Fibroblast of pulmonary artery (primary cell): ENCODE measurements at regions not wholly inside any gene's neighbourhood (a gene's known extent, or its start where the extent isn't known, plus 50 kb on each side); places are given as distances from the start of the nearest gene placed in this dataset.

ENCODE experiments used
- DNase-seq: peaks from one replicate; pipeline ENCODE4 v3.0.0-alpha.2; 2010; ENCODE audit warnings: low read depth
- H3K4me3 ChIP-seq: replicated peaks from 2 replicates; pipeline ENCODE4 v1.5.1; 2011; ENCODE audit warnings: low read depth, mild to moderate bottlenecking, control low read depth, low read length, moderate library complexity
- CTCF ChIP-seq: IDR thresholded peaks from 2 replicates; pipeline ENCODE4 v1.5.1; 2011; ENCODE audit warnings: mild to moderate bottlenecking, control low read depth, low read length, inconsistent platforms; ENCODE audit errors: missing control alignments

- no peak overlapping the region for H3K4me3 ChIP-seq
- DNase-seq: no peak
- TF ChIP-seq CTCF: no peak
Measured at GRCh38 chr6:128657181-128657580, 136.8 kb upstream of the PTPRK start.

- DNase-seq: peak; percentile 85
- no peak overlapping the region for H3K4me3 ChIP-seq
- no peak for TF ChIP-seq CTCF
Measured at GRCh38 chr6:128655978-128656498, 135.6 kb upstream of the PTPRK start.

- no peak for DNase-seq
- H3K4me3 ChIP-seq: no peak overlapping the region
- TF ChIP-seq CTCF: no peak
Measured at GRCh38 chr6:128648022-128648598, 127.7 kb upstream of the PTPRK start.

DNA sequence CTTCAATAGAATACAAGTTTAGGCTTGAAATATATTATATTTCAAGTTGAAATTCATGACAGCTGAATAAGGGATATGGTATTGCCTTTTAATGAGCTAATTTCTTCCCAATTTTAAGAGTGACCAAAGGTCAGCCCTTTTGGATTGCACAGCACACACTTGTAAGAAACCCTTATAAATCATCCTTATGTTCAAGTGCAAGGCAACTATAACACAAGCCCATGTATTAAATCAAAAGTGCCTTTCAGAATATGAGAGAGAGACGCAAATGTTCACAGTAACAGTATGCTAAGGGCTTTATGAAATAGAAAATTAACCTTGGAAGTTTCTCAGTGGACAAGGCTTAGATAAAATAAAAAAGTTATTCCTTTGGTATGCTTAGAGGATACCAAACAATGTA, 121.7 kb upstream of the PTPRK start:
- DNase-seq: no peak
- no peak overlapping the region for H3K4me3 ChIP-seq
- no peak for TF ChIP-seq CTCF

GRCh38 chr6:128641703-128642102, 121.3 kb upstream of the PTPRK start:
- TF ChIP-seq CTCF: no peak
- H3K4me3 ChIP-seq: no peak overlapping the region
- DNase-seq: peak; percentile 31

GRCh38 chr6:128638817-128639216, 118.4 kb upstream of the PTPRK start:
- no peak overlapping the region for H3K4me3 ChIP-seq
- DNase-seq: no peak
- no peak for TF ChIP-seq CTCF

DNA sequence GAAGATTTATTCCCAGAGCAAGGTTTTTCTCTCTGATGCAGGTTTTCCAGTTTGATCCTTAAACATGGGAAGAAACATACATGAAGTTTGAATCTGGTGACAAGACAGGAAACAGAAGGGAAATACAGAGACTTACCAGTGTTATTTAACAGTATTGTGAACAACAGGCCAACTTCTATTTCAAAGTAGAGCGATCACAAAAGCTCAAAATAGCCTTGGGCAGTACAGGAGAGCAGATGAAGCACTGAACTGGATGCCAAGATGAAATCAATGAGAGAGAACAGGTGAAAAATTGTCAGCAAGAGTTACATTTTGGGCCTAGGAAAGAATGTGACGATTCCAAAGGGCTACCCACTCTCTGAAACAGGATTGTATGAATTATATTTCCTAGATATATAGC, 114.8 kb upstream of the PTPRK start:
- H3K4me3 ChIP-seq: no peak overlapping the region
- no peak for TF ChIP-seq CTCF
- no peak for DNase-seq
